ENCODE measurements at regions not wholly inside any gene's neighbourhood (a gene's known extent, or its start where the extent isn't known, plus 50 kb on each side); places are given as distances from the start of the nearest gene placed in this dataset.

GRCh38 chr19:31601855-31602254 lies 252.6 kb upstream of the TSHZ3 start:
- no peak for DNase-seq (ENCODE audit: low spot score)

GRCh38 chr19:31602548-31602947 lies 253.3 kb upstream of the TSHZ3 start:
- no peak for DNase-seq (ENCODE audit: low spot score)

GRCh38 chr19:31604493-31605040 lies 255.3 kb upstream of the TSHZ3 start:
- no peak for DNase-seq (ENCODE audit: low spot score)

DNA sequence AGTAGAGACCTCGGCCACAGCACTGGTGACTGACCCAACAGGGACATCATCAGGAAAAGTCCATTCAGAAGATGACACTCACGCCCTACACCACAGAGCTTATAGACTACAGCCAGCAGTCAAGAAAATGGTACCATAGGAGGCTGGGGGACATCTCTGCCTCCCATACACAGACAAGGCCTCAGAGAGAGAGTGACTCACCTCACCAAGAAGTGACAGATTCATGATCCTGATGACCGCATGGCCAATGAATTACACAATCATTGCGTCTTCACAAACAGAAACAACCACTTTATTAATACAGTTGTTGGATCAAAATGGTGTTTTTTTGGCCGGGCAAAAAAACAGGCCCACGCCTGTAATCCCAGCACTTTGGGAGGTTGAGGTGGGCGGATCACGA lies 260.8 kb upstream of the TSHZ3 start:
- DNase-seq (ENCODE audit: low spot score), result no peak

- no peak for DNase-seq (ENCODE audit: low spot score)
Measured at GRCh38 chr19:31611046-31611877, 262.0 kb upstream of the TSHZ3 start.

DNA sequence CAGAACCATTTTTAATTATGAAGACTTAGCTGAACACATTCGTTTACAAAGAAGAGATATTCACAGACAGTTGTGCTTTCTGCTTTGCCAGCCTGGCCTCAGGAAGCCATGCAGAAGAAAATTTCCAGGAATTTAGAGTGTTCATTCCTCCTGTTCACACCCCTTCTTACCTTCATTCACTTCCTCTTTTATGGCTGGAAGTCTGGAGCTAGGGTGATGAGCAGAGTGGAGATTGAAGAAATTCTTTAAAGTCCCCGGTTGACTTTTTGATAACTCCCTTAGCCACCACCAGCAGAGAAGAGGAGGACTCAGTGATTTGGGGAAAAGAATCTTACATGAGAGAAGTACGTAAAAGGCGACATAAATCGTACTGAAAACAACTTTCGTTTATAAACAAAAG lies 263.6 kb upstream of the TSHZ3 start:
- no peak for DNase-seq (ENCODE audit: low spot score)

- DNase-seq (ENCODE audit: low spot score), result no peak
Measured at GRCh38 chr19:31613683-31614219, 264.5 kb upstream of the TSHZ3 start.

- no peak for DNase-seq (ENCODE audit: low spot score)
Measured at GRCh38 chr19:31616031-31616430, 266.8 kb upstream of the TSHZ3 start.

GRCh38 chr19:31617010-31617585 lies 267.9 kb upstream of the TSHZ3 start:
- no peak for DNase-seq (ENCODE audit: low spot score)

GRCh38 chr19:31625056-31625455 lies 275.8 kb upstream of the TSHZ3 start:
- DNase-seq (ENCODE audit: low spot score), result no peak

DNA sequence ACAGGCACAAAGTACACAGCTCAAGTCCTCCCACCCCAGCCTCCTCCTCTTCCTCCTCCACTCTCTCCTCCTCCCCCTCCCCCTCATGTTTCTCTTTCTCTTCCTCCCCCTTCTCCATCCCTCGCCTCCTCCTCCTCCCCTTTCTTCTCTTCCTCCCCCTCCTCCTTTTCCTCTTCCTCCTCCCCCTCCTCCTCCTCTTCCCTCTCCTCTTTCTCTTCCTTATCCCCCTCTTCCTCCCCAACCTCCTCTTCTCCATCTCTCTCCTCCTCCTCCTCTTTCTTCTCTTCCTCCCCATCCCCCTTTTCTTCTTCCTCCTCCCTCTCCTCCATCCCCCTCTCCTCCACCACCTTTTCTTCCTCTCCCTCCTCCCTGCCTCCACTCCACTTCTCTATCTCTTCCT lies 276.3 kb upstream of the TSHZ3 start:
- no peak for DNase-seq (ENCODE audit: low spot score)

- no peak for DNase-seq (ENCODE audit: low spot score)
Measured at GRCh38 chr19:31626941-31627340, 277.7 kb upstream of the TSHZ3 start.

- no peak for DNase-seq (ENCODE audit: low spot score)
Measured at GRCh38 chr19:31627620-31628365, 278.6 kb upstream of the TSHZ3 start.

- DNase-seq (ENCODE audit: low spot score), result no peak
Measured at GRCh38 chr19:31629579-31630363, 280.5 kb upstream of the TSHZ3 start.

- DNase-seq (ENCODE audit: low spot score), result no peak
Measured at GRCh38 chr19:31633014-31633413, 283.8 kb upstream of the TSHZ3 start.

DNA sequence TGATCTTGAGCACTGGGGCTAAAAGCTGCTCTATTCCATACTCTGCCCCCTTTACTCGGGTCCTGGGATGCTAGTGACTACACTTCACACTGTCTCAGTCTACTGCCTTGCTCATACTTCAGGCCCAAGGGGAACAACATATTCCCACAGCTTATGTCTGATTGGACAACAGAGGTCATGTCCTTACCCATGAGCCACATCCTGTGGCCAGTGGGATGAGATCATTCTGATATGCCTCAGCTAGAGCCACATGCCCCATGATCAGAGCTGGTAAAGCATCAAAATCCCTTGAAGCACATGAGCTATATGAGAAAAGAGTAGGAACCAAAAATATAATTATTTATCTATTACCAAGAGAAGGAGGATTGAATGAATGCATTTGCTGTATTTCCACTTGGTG lies 290.1 kb upstream of the TSHZ3 start:
- no peak for DNase-seq (ENCODE audit: low spot score)

- DNase-seq (ENCODE audit: low spot score), result no peak
Measured at GRCh38 chr19:31641591-31641990, 292.4 kb upstream of the TSHZ3 start.

DNA sequence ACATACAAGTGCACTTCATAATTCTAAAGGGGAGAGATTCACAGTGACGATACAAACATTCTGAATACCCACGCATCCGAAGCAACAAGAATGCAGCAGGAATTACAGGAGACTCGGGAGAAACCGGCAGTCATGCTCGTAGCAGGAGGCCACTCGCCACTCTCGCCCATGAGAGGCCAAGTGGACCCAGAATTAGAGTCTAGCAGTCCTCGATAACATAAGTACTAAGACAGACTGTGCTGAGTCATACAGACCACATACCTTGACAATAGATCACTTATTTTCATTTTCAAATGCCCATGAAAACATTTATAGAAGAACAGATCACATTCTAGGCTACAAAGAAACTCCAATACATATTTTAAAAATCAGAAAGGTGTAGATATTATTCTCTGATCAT lies 299.1 kb upstream of the TSHZ3 start:
- no peak for DNase-seq (ENCODE audit: low spot score)

DNA sequence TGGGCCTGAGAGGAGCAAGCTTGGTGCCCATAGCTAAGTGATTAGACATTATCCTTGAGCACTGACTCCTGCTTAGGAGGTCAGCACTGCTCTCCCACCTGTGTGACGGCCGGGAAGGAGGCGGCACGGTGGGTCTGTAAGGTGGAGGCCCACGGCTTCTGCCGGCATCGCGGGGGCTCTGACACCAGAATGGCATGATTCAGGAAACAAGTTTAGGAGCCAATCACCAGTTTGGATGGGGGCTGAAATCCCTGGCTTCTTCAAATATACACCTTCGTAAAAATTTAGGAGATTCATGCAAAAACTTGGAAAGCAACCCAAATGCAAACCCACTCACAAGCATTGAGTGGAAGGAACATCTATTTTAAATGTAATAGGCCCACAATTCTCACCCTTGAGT lies 307.3 kb upstream of the TSHZ3 start:
- no peak for DNase-seq (ENCODE audit: low spot score)

DNA sequence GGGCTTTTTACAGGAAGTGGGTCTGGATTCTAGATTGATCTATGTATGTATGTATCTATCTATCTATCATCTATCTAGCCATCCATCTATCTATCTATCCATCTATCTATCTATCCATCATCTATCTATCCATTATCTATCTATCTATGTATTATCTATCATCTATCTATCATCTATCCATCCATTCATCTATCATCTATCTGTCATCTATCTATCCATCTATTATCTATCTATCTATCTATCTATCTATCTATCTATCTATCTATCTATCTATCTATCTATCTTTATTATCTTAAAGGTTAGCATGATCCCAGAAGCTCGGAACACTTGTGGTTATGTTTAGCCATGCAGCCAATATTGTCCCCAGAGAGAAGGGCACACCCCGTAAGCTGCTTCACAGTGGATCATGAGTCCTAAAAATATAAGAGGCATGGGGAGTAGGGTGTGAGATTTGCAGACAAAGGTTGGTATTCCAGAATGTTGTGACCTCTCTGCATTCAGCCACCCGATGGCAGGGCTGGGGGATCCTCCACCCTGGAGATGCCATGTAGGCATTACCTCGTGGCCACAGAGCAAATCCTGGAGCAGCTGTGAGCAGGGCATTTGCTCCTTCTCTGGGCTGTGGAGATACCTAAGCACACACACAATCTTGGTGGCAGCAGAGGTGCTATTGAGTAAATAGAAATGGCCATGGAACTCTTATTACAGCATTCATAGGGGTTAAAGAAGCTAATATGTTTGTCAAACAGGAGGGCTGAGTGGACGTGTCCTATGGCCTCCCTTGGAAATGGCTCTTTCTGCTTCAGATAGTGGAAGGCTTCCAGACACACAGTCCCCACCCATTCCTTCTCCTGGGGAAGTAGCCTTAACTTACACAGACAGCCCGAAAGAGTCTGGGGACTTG lies 310.0 kb upstream of the TSHZ3 start:
- DNase-seq (ENCODE audit: low spot score), result no peak

- DNase-seq (ENCODE audit: low spot score), result no peak
Measured at GRCh38 chr19:31659897-31660210, 310.6 kb upstream of the TSHZ3 start.

All from AG08395 (cell line).